Activated naive CD4-positive, alpha-beta T cell (primary cell): ENCODE measurements at regions not wholly inside any gene's neighbourhood (a gene's known extent, or its start where the extent isn't known, plus 50 kb on each side); places are given as distances from the start of the nearest gene placed in this dataset.

Experiments used
- DNase-seq, 4 experiments: peaks; one replicate each; lab custom pipeline; 2025; lab: John Stamatoyannopoulos, UW

DNA sequence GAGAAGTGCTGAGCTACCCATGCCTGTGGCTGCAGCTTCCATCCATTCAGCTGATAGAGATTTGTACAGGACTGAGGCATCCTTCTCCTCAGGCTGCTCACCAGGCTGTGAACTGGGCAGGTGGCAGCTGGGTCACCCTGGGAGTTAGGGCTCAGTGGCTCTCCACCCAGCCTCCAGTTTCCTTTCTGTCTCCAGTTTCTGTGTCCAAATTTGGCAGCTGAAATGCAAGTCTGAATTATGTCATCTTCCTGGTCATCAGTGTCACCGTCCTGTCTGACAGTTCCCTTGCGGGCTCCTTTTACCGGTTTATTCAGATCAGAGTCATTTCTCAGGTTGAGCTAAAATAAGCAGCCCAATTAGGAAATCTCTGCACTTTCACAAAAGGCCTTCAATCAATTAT lies 93.3 kb downstream of the EDN1 start:
- no peak for DNase-seq

DNA sequence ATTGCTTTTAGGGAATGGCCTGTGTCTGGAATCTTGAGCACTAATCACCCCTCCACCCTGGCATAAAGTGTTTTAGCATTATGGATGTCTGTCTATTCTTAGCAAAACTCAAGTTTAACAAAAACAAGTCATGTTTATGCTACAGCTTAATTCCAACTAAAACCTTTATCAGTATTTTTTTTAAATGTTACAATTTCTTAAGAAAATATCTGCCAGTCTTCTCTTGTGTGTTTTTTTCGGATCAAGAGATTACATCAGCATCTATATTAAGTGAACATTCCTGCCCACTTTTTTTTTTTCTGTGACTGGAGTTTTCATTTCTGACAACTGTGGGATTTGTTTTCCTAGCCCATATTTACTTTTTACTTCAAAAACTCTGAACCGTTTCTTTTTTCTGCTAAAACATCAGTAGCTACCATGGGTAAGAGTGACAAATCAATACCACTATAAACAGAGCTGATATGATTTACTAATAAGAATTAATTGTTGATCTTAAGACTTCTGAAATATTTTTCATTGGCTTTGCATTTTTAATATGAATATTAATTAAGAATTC lies 94.3 kb downstream of the EDN1 start:
- no peak for DNase-seq

DNA sequence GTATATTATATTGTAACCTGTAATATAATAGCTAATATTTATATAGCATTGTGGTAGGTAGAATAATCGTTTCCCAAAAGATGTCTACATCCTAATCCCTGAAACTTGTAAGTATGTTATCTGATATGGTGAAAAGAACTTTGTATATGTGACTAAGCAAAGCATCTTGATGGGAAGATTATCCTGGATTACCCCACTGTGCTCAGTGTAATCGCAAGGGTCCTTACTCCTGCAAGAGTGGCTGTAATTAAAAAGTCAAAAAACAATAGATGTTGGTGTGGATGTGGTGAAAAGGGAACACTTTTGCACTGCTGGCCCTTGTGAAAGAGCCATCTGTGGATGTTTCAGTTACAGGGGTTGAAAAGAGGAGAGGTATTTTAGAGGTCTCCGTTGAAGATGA lies 95.2 kb downstream of the EDN1 start:
- no peak for DNase-seq

DNA sequence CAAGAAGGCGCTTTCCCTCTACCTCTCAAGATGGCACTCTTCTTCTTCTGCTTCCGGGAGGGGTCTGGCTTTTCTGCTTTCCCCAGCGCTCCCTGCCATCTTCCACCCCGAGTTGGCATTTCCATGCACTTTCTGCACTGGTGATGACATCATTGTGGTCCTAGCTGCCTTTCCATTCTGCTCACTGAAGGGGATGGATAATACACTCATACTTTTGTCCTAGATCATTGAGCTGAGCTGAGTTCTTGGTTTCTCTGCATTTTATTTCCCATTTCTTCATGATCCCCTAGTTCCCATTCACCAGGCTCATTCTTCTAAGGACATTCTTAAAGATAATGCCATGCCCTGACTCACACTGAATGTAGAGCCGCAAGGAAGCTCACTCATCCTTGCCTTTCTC lies 96.7 kb downstream of the EDN1 start:
- DNase-seq = no peak

DNA sequence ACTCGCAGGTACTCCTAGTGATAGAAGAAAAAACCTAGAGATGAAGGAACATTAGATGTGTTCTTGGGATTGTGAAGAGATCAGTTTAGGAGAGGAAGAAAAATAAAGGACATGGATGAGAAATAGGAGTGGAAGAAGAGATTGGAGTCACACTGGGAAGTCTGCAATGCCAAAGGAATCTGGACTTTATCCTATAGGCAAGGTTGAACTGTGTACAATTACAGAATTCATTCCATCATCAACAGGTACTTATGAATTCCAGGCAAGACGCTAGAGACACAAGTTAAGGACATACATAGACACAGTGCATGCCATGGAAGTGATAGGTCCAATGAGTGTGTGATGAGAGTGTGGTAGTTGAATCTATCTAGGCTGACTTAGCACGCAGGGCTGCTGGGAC lies 101.3 kb downstream of the EDN1 start:
- DNase-seq = no peak

GRCh38 chr6:12392490-12392889 lies 102.3 kb downstream of the EDN1 start:
- no peak for DNase-seq

DNA sequence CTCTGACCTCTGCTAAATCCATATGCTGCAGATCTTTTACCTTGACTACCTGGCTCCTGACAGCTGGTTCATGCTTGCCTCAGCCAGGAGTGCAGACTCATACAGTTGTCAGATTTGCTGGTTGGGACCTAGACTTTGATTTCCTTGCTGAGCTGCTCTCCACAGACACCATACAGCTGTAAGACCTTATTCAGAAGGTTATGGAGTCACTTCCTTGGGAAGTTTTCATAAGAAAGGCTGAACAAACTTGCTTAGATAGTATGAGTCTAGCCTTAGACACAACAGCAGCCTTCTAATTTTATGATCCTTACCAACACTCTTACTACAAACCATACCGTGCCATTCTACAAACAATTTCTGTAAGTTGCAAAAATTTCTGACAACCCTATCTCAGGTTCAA lies 102.9 kb downstream of the EDN1 start:
- DNase-seq = no peak

DNA sequence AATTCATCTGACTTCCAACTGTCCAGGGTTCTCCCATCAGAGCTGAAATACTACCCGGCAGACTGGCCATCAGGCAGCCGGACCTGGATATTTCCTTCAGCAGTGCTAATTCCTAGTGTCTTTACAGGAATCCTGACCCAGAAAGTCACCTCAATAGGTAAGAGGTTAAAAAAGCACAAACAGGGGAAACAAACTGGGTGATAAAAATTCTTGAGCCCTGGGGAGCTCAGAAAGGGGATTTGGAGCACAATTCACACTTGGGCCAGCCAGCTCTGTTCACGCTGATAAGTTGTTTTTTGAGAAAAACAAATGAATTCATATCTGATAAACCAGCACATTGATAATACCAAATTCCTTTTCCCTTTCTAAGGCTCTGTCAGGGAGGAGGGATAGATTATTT lies 104.0 kb downstream of the EDN1 start:
- DNase-seq = no peak

DNA sequence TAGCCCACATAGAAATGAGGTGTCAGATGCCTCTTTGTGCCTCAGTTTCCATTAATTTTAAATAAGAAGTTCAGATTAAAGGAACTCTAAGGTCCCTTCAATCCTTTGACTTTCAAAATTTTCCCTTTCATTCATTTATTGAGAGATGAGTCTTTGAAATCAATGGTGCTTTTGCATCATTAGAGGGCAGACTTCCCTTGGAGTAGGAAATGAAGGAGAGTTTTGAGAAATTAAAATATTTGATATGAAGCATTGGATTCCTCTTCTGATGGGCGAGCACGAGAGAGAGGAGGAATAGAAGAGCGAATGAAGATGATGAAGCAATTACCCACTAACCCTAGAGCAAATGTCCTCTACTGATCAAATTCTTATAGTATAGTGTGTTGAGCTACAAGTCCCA lies 105.7 kb downstream of the EDN1 start:
- no peak for DNase-seq

DNA sequence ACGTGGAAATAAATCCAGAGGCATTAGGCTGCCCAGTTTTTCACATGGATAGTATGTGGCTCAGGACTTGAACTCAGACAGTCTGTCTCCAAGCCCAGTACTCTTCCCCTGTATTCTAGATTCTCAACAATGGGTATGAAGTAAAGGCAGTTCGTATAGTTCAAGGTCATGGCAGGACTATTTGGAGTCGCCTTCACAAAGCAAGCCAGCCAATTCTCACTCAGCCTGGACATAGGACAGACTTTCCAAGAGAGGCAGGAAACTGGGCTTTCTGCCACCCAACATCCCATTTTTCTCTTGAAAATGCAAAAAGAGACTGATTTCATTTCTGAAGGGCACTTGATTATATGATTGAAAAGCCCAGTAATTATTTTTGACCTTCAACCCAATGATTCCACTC lies 111.0 kb downstream of the EDN1 start:
- DNase-seq = no peak

DNA sequence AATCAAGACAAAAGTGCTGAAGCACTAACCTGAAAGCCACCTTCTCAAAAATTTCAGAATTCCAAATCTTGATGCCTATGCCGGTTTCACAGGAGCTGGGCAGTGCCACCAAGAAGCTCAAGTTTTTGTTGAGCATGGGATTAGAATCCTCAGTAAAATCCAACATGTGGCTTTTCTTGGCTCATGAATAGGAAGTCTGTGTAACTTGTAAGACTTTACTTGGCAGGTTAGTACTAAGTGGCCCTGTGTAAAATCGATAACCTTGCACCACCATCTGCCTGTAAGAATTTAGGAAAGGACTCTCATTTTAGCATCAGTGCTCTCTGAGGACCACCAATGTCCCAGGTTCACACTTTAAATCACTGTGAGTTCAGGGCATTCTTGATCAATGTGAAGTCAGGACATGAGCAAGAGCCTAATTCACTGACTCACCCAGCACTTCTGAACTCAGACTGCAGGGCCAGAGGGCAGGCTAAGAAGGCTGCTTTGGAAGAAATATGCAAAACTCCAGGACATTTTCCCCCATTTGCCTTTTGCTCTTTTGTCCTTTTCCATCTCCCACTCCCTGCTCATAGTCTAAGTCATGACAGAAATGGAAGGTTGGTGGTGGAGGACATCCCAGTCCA lies 113.2 kb downstream of the EDN1 start:
- no peak for DNase-seq

DNA sequence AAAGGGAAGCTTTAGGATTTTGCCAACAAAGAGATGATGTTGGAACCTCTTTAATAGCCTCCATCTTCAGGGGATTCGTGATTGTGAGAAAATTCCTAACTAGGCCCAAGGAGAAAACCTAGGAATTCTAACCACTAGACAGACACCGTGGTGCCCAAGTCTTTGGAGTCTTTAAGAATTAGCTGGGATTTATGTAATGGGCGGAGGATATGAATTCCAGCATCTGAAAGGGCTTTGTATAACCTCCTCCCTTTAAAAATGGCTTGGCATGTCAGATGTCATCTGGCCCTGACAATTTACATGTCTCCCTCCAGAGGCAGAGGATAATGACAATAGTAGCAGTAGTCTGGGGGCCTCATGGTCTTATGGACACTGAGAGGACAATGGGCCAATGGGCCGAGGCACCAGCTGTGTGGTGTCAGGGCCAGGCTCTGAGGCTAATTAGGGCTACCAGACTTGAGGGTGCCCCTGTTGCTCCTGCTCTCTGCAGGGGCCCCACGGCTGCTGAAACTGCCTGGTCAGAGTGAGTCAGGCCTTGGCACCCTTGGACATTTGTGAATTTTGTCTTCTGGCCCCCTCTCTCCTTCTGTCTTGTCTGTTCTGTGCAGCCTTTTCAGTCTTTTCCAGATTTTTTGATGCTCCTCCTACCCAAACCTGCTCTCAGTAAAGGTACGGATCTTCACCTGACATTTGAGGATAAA lies 113.9 kb downstream of the EDN1 start:
- DNase-seq = no peak

DNA sequence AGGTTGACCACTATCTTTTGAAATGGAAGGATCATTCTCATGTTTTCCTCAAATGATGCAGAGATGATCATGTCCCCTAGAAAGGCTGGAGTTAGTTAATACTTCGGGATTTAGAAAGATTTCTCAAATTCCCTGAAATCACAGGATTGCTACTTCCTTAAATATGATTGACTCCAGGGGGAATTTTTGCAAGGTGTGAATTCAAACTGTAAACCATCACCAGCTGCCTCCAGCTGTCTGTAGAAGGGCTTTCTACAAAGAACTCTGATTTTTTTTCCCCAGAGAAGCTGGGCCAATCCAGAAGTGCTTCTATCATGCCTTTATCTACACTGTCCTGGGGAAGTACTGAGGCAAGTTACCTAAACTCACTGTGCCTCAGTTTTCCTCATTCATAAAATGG lies 114.5 kb downstream of the EDN1 start:
- DNase-seq = no peak

DNA sequence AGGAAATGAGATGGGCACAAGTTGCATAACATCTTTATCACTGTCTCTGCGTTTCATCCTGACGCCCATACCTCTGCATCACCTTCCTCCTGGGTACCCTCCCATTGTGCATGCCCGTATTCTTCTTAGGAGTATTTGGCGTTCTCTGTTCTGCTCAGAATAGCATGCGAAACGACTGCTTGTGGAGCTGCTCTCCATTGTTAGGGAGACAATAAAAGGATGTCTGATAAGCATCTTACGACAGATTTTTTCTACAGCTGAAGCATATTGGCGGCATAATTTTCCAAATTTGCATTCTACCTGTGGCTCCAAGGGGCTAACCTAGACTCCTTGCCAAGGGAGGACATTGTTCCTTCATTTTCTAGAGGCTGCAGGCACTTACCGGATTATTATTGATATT lies 118.6 kb downstream of the EDN1 start:
- no peak for DNase-seq

DNA sequence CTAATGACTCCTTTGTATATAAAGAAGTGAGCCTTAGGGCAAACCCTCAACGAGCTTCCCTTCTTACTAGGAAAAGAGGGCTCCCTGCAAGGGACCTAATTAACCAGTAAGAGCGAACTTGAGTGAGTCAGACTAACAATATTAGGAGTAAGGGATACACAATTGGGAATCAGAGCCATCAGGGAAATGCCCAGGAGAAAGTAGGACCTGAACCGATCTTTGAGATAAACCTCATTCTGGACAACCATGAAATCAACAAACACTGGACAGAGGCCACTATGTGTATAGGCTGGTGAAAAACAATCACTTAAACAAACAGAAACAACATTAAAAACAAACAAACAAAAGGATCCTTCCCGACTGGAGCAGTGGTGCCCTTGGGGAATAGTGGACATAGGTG lies 120.8 kb downstream of the EDN1 start:
- DNase-seq = no peak

GRCh38 chr6:12414096-12414675 lies 124.0 kb downstream of the EDN1 start:
- no peak for DNase-seq

GRCh38 chr6:12415980-12416598 lies 125.9 kb downstream of the EDN1 start:
- DNase-seq = no peak

GRCh38 chr6:12417191-12417590 lies 127.0 kb downstream of the EDN1 start:
- DNase-seq = no peak

GRCh38 chr6:12418946-12419345 lies 128.8 kb downstream of the EDN1 start:
- no peak for DNase-seq

- DNase-seq = no peak
Observed at GRCh38 chr6:12419631-12420272, 129.6 kb downstream of the EDN1 start.

GRCh38 chr6:12420626-12421025 lies 130.5 kb downstream of the EDN1 start:
- no peak for DNase-seq

DNA sequence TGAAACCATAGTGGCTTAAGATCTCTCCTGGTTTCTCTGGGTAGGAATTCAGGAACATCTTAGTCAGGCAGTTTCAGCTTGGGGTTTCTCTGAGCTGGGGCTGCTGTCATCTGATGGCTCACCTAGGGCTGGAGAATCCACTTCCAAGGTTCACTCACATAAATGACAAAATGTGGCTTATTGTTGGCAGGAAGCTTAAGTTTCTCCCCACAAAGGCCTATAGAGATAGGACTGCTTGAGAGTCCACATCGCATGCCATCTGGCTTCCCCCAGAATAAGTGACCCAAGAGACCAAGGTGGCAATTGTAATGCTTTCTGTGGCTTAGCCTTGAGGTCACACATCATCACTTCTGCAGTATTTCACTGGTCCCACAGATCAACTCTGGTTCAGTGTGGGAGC lies 131.4 kb downstream of the EDN1 start:
- no peak for DNase-seq

DNA sequence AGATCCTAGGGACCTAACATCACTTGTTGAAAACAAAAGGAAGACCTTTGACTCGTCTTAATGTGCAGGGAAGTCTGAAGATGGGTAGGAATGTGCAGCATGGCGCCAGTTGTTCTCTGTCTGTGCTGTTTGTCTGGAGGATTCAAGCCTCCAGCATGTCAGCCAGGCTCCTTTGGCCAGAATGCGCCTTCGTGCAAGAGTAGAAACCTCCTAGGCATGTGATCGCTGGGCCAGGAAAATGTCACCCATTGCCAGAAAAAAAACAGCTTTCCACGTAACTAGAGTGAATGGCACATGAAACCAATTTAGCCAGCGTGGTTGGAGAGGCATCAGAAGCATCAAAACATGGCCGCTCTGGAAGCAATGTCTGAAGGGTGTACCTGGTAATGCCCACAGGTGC lies 132.7 kb downstream of the EDN1 start:
- no peak for DNase-seq
